Heart right ventricle (tissue), 16 donors: ENCODE measurements at regions not wholly inside any gene's neighbourhood (a gene's known extent, or its start where the extent isn't known, plus 50 kb on each side); places are given as distances from the start of the nearest gene placed in this dataset.

ENCODE experiments used
- ATAC-seq, 8 donors: fragments of 200-7000 bp; cut with Tn5 transposase; one replicate each; pipeline ENCODE4 v1.9.1; 2020; ENCODE audit warnings: mild to moderate bottlenecking in 8 of 8, moderate library complexity in 8 of 8, moderate number of reproducible peaks in 1 of 8
- DNase-seq, 2 donors: peaks; one replicate each; pipeline ENCODE4 v3.0.0-alpha.2; 2020
- H3K27ac ChIP-seq, 10 donors: fragments of 200-600 bp; sonication (generic) in 2 of 10; one replicate each; pipeline versions ENCODE4 v1.5.0 to v1.8.0; 2020 to 2022; ENCODE audit warnings: mild to moderate bottlenecking in 3 of 10
- H3K27me3 ChIP-seq, 7 donors: fragments of 200-600 bp; one replicate each; pipeline ENCODE4 v1.8.0; 2021 to 2022; ENCODE audit warnings: mild to moderate bottlenecking in 2 of 7
- H3K36me3 ChIP-seq, 9 donors: fragments of 200-600 bp; sonication (generic) in 1 of 9; one replicate each; pipeline versions ENCODE4 v1.5.0 to v1.8.0; 2020 to 2022; ENCODE audit warnings: mild to moderate bottlenecking in 2 of 9
- H3K4me1 ChIP-seq, 9 donors: fragments of 200-600 bp; sonication (generic) in 1 of 9; one replicate each; pipeline versions ENCODE4 v1.5.0 to v1.8.0; 2020 to 2022; ENCODE audit warnings: mild to moderate bottlenecking in 4 of 9
- H3K4me3 ChIP-seq, 10 donors: fragments of 200-600 bp; sonication (generic) in 2 of 10; one replicate each; pipeline versions ENCODE4 v1.5.0 to v1.8.0; 2020 to 2022; ENCODE audit warnings: mild to moderate bottlenecking in 7 of 10, moderate library complexity in 2 of 10
- H3K9me3 ChIP-seq, 11 donors: fragments of 200-600 bp in 10 of 11; sonication (generic) in 2 of 11; one replicate each; pipeline versions ENCODE4 v1.5.0 to v1.8.0; 2013 to 2022; ENCODE audit warnings: mild to moderate bottlenecking in 2 of 11, control low read depth in 1 of 11, moderate library complexity in 1 of 11
- WGBS, 2 donors: extraction: QIAGEN DNeasy Blood & Tissue Kit; methylation state at CpG; one replicate each; pipeline ENCODE4 v1.1.7; 2013; ENCODE audit warnings: inconsistent platforms in 1 of 2; 5-methylcytosine and 5-hydroxymethylcytosine counted together
- intact Hi-C, 10 donors: fragments of 100-400 bp; cut with DNase I; formaldehyde crosslinking; loops; one replicate each; pipeline versions ENCODE4 v1.11.1 to v1.14.2; 2022
- TF ChIP-seq, protein P1 (sequence below), 9 donors: fragments of 200-600 bp; sonication (generic) in 2 of 9; IDR thresholded peaks; one replicate each; pipeline versions ENCODE4 v1.5.0 to v1.8.0; 2021 to 2022; ENCODE audit warnings: antibody characterized with exemption in 9 of 9, mild to moderate bottlenecking in 5 of 9, moderate library complexity in 1 of 9
- donor health status: Arrhythmogenic right ventricular cardiomyopathy.
- donor health status: ischemic (EF 13 %, LVEDD 7.1; RV severe dilation, severe dysfunction).
- donor health status: healthy with polysubstance abuse.
- donor health status: DM: no; HTN: yes; CAD: no.
- donor health status: DM: no; HTN: no; CAD: no.
- donor health status: ischemic (EF 25% LVEDD 6.9; RV normal size, moderate dysfunction).
- donor health status: ischemic (EF 25% LVEDD 5.7; RV mildly dilated, moderate dysfunction).
- donor health status: healthy.
- donor health status: DM: yes; HTN: yes; CAD: no.
- donor health status: Ischemic cardiomyopathy.
- donor health status: ischemic (EF 35%, LVEDD 5.7; RV mildly dilated, moderate dysfunction).
- donor health status: nonischemic (EF 11% LVEDD 7.7; RV severe dilation, severe dysfunction).
- donor health status: DM: yes; HTN: yes; CAD: no.
- donor health status: PGD.
- donor health status: ischemic (EF 29% LVEDD 5.4; RV normal size, mild dysfunction).
- donor health status: nonischemic (EF 23%, LVEDD 6.1; RV moderate dilation, normal function).

DNA sequence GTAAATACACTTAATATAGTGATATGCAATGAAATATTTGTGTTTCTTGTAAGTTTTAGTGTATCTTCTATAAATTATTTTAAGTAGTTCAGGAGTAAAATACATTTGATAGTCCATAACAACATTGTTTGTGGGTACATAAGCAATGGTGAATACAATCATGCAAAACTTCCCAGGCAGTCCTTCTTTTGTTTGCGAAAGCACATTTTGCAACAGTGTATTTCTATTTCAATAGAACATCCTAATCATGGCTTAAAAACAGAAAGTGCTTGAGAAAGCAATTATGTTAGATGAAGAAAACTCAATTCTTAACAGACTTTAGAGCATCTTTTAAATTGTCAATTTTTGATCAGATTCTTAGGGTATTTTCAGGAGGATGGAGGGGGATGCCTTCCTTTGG, 155.6 kb downstream of the POSTN start:
- DNase-seq (no peak), ATAC-seq (no peak)
- intact Hi-C loops, result no loop called here
- H3K4me1 ChIP-seq, result no peaks in the 10 kb centered on the region
- H3K27ac ChIP-seq, result no peak overlapping the region
- TF ChIP-seq, protein P1, sequence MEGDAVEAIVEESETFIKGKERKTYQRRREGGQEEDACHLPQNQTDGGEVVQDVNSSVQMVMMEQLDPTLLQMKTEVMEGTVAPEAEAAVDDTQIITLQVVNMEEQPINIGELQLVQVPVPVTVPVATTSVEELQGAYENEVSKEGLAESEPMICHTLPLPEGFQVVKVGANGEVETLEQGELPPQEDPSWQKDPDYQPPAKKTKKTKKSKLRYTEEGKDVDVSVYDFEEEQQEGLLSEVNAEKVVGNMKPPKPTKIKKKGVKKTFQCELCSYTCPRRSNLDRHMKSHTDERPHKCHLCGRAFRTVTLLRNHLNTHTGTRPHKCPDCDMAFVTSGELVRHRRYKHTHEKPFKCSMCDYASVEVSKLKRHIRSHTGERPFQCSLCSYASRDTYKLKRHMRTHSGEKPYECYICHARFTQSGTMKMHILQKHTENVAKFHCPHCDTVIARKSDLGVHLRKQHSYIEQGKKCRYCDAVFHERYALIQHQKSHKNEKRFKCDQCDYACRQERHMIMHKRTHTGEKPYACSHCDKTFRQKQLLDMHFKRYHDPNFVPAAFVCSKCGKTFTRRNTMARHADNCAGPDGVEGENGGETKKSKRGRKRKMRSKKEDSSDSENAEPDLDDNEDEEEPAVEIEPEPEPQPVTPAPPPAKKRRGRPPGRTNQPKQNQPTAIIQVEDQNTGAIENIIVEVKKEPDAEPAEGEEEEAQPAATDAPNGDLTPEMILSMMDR (IDR thresholded peaks at IDR 0.05), result no peak
- no peak overlapping the region for H3K4me3 ChIP-seq
- H3K27me3 ChIP-seq, result no peaks in the 10 kb centered on the region
- no peaks in the 10 kb centered on the region for H3K36me3 ChIP-seq
- WGBS, 2 donors, result 98 to 100% methylated on average over 1 of the region's 1 CpG
- peaks cover 0 to 5% (median 0%) of the 10 kb centered on the region in 11 donors for H3K9me3 ChIP-seq

DNA sequence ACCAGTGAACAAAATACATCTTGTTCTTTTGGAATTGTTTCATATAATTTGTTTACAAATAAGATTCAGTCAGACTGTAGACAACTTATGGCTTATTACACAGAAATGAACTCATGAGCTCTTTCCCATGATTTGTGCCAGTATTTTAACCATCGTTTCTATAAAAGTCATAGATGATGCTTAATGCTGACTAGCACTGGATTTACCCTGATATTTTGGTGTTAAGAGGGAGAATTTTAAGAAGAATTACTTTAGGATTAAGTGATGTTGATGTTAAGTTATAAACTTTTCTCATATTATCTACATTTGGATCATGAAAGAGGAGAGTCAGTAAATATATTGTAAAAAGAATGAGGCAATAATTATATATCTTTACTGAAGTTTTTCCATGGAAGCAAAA, 162.7 kb downstream of the POSTN start:
- DNase-seq (no peak), ATAC-seq (no peak)
- Histone ChIP-seq H3K27me3 (no peaks in the 10 kb centered on the region), H3K4me1 (no peaks in the 10 kb centered on the region), H3K36me3 (no peaks in the 10 kb centered on the region), H3K27ac (no peak overlapping the region), H3K4me3 (no peak overlapping the region), H3K9me3 (peaks cover 0 to 10% (median 0%) of the 10 kb centered on the region in 11 donors)
- 78 to 84% methylated on average over 1 of the region's 1 CpG for WGBS, 2 donors
- intact Hi-C loops, result no loop called here
- TF ChIP-seq, protein P1 (IDR thresholded peaks at IDR 0.05), result no peak

DNA sequence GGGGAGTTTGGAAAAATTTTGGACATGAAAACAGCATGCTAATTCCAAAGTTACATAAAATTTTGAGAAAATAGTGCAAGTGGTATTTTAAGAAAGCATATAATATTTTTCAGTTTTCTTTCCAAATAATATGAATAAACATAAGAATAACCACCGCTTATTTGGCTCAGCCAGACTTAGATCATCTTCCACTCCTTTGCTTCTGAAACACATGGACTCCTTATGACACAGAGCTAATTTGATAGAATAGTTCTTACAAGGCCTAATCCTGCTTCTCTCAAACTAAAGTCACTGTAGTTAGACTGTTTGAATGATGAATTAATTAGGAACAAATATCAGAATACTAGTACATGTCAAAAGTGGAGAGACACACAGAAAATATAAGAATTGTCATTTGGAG, 165.5 kb downstream of the POSTN start:
- 83 to 88% methylated on average over 1 of the region's 1 CpG for WGBS, 2 donors
- Histone ChIP-seq H3K4me3 (no peak overlapping the region), H3K4me1 (peaks cover 0 to 6% (median 0%) of the 10 kb centered on the region in 9 donors), H3K27me3 (no peaks in the 10 kb centered on the region), H3K27ac (no peak overlapping the region), H3K9me3 (peaks cover 0 to 10% (median 0%) of the 10 kb centered on the region in 11 donors), H3K36me3 (no peaks in the 10 kb centered on the region)
- ATAC-seq (no peak), DNase-seq (no peak)
- TF ChIP-seq, protein P1 (IDR thresholded peaks at IDR 0.05), result no peak
- intact Hi-C loops, result no loop called here

DNA sequence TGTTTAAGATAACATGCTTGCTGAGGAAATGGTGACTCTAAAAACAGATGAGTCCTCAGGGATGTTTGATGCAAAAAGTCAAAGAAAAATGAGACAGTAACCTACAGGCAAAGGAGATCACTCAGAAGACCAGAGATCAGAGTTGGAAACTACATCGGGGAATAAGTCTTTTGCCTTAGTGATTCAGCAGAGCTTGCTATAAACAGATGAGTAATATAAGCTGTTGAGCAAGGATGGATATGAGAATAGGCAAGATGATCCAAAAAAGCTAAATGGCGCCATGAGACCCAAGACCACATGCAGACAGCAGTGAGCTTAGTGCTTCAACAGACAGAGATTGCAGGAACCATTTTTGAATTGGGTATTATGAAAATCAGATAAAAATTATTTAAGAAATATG, 168.6 kb downstream of the POSTN start:
- Histone ChIP-seq H3K27me3 (no peaks in the 10 kb centered on the region), H3K4me1 (peaks cover 0 to 12% (median 0%) of the 10 kb centered on the region in 9 donors), H3K4me3 (no peak overlapping the region), H3K36me3 (no peaks in the 10 kb centered on the region), H3K9me3 (peaks cover 0 to 10% (median 0%) of the 10 kb centered on the region in 11 donors), H3K27ac (no peak overlapping the region)
- ATAC-seq, result no peak
- no peak for DNase-seq
- TF ChIP-seq, protein P1 (IDR thresholded peaks at IDR 0.05), result no peak
- WGBS, 2 donors, result 90 to 92% methylated on average over 2 of the region's 2 CpGs
- intact Hi-C loops, result no loop called here
